Frontal cortex (tissue), 3 donors: ENCODE measurements at regions not wholly inside any gene's neighbourhood (a gene's known extent, or its start where the extent isn't known, plus 50 kb on each side); places are given as distances from the start of the nearest gene placed in this dataset.

ENCODE experiments used
- DNase-seq, 2 donors: peaks; one replicate each; pipeline ENCODE4 v3.0.0; 2012; ENCODE audit warnings: low spot score in 2 of 2
- FAIRE-seq: peaks from 2 replicates; lab custom pipeline; 2012; peaks lifted over from hg19 to GRCh38; lab: Jason Lieb, UNC
- donor health status: control.
- donor health status: control.
- donor health status: control.

DNA sequence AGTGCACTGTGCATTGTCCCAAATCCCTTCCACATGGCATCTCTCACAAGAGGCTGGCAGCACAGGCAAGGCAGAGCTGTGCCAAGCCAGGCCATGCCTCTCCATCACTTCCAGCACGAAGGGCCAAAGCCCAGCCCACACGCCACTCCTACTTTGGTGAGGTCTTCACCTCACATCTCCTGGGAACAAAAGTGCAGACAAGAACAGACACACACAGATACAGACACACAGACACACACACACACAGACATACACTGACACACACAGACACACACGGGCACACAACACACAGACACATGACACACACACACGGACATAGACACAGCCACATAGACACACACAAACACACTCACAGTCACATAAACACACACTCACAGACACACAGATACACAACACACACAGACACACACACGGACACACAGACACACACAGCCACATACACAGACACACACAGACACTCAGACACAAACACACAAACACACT is 233.3 kb downstream of the UACA start:
- DNase-seq (no peak), FAIRE-seq (no peak)

DNA sequence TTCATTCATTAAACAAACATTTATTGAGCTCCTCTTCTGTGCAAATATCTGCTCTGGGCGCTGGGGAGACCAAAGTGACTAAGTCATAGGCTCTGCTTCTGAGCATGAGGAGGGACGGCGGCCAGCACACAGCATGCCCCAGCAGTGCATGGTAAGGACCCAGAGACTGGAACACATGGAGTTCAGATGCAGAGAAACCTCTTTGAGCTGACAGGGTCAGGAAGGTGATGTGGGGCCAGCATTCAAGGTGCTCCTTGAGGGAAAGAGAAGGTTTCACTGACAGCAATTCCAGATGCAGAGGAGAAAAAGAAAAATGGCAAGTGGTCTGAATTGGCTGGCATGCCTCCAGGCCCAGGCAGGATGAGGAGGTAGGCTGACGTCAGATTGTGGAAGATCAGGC is 234.5 kb downstream of the UACA start:
- DNase-seq (no peak), FAIRE-seq (no peak)

DNA sequence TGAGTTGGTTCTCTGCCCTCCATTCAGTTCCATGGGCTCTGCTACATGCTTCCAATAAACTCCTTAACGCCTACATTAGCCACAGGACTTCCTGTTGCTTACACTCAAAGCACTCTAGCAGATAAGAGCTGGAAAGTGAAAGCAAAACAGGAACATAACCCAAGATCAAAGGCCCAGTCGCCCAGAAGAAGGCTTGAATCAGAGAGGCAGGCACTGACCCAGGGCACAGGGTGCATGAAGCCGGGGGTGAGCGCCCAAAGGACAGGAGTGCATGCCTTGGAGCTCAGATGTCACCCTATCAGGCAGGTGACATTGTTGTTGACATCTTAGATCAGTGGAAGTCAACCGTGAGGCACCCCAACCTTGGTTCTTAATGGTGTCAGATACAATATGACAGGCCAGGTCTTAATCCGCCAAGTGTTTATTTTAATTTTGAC is 235.1 kb downstream of the UACA start:
- DNase-seq (no peak), FAIRE-seq (no peak)

DNA sequence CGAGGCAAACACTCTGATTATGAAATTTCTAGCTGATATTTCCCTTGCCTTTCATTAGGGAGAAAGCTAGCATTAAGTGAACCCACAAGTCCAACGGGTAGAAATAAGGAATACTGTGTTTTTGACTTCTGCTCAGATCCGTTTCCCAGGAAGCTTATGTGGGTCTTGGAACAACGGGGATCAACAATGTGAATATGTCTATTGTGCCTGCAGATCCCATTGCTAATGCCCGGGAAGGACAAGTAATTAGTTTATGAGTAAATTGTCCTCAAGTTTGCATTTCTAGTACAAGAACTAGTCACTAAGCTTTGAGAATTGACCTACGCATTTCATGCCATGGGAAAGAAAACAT is 236.4 kb downstream of the UACA start:
- FAIRE-seq (no peak), DNase-seq (no peak)

DNA sequence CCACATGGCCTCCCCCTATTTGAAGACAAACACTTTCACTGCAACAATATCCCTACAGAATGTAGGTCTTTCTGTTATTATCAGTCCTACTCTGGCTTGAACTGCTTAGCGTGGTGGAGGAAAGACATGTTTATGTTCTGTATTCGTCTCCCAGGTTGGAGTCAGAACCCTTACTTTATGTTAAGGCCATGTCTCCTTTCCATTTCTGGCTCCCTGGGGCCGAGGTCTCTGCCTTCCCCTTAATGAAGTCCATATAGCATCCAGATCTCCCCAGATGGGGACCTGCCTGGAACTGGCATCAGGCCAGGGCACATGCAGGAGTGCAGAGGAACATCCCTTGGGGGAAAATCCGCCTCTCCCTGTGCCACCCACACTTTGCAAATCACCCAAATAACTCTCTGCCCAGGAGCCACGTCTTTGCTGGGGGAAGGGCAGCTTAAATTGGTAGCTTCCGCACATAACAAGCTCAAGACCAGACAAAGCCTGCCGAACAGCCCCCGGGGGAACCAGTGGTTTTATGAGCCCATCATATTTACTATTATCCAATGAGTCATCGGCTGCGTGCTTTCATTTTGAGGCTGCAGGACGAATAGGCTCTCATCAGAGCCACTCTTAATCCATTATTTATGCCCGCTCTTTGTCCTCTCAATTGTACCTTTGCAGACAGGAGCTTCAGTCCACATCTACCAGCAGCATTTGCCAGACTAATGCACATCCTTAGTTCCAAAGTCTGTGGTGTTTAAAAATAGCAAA is 237.0 kb downstream of the UACA start:
- no peak for DNase-seq
- no peak for FAIRE-seq

DNA sequence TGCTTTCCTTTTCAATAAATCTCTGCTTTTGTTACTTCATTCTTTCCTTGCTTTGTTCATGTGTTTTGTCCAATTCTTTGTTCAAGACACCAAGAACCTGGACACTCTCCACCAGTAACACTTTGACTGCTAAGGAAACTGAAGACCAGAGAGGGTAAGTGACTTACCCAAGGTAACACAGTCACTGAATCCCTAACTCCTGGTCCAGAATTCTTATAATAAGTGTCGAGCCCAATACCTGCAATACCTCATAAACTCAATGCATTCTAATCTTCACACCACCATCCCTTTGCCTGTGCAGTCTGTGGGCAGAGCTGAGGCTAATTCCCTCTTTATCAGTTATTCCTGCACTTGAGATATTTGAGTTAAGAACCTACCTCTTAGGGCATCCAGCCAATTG is 237.8 kb downstream of the UACA start:
- no peak for FAIRE-seq
- no peak for DNase-seq

DNA sequence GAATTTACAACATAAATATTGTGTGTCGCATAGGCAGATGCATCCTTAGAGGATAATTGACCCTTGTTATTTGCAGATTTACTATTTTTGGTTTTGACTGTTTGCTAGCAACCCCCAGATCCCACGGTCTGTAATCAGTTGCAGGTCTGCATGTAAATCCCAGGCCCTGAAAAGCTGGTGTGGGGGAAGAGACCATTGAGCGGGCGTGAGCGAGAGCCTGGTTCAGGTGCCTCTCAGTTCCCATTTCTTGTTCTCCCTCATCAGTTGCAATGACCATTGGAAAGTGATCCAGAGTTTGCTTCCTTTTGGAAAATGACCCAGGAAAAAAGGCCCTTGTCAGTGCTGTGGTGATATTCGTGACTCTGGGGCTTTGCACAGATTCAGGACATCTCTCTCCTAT is 238.9 kb downstream of the UACA start:
- FAIRE-seq: no peak

DNA sequence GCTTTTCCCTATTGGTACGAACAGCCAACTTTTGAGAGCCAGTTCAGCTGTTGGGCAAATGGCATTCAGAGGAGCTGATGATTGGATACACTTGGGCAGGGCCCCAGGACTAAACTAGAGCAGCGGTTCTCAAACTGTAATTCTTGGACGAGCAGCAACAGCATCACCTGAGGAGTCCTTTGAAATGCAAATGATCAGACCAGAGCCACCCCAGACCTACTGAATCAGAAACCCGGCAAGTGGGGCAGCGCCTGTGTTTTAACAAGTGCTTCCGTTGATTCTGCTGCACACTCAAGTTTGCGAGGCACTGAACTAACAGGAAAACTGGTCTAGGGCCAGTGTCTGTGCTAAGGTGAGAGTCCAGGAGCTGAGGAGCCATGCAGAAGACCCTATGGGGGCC is 239.7 kb downstream of the UACA start:
- DNase-seq: no peak
- no peak for FAIRE-seq

More for the DNA sequence above, 238.9 kb downstream of the UACA start:
- DNase-seq: no peak

DNA sequence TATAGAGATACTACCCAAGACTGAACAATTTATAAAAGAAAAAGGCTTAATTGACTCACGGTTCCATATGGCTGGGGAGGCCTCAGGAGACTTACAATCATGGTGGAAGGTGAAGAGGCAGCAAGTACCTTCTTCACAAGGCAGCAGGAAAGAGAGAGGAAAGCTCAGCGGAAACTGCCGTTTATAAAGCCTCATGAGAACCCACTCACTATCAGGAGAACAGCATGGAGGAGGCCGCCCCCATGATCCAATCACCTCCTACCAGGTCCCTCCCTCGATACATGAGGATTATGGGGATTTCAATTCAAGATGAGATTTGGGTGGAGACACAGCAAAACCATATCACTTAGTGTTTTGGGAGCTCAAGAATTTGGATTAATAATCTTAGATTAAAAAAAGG is 240.2 kb downstream of the UACA start:
- FAIRE-seq (no peak), DNase-seq (no peak)

DNA sequence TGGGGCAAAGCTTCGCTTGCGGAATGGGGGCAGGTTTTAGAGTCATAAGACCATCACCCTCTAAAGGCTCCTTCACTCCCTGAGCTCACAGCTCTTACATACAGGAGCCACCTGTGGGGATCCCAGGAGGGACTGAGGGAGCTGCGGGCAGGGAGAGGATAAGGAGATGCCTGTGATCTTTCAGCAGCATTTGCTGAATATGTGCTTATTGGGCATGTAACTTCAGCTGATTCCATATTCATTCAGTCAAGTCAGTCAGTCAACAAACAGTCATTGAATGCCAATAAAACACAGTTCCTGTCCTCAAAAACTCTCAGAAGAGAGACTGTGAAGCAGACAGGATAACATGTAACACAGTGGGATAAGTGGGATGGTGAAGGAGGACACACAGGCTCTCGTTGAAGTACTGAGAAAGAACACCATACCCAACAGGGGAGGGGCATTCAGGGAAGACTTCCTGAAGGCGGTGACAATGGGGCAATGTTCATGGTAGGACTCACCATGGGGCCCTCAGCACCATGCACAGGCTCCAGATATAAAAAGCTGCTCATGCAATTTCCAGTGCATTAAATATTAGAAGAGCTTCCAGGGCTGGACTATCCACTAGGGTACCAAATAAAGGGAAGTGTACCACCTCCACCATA is 240.9 kb downstream of the UACA start:
- DNase-seq (no peak), FAIRE-seq (no peak)

DNA sequence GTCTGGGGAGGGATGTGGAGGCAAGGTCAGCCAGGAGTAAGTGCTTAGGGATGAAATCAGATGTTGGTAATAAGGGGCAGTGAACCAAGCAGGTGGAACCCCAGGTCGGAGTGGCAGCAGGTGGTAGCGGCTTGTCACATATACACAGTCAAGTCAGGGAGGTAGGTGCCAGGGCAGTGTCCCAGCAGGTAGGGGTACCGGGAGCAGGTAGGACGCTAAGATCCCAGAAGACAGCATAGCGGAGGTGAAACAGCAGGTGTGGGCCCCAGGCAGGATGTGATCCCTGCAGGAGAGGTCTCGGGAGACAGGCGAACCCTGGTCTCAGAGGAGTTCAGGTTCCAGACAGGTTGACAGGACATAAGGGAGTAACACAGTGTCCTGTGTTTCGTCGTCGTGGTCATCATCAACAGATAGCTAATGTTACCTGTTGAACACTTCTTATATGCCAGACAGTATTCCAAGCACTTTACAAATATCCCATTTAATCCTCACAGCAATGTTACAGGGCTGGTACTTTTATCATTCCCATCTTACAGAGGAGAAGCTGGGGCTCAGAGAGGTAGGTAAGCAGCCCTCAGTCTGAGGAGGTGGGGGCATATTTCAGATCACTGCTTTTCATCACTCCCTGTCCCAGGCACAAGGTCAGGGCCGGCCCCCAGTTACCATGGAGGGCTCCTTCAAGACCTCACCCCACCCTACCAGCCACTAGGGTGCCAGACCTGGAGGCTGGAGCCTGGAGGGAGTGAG is 241.6 kb downstream of the UACA start:
- DNase-seq: no peak
- FAIRE-seq: no peak

DNA sequence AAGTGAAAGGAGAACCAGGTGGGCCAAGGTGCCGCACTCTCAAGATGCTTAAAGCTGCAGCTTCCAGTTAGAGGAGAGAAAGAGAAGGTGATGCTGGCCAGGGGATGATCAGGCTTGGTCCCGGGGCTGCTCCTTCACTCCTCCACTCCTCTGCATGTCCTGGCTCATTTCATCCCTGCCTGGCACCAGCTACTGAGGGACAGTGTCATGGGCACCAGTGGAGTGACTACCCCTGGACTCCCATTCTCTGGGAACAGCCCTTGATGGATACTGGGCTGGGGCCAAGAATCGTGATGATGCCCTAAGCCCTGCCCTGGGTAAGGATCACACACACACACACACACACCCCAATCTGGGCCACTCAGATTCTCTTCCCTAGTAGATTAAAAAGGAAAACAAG is 243.7 kb downstream of the UACA start:
- FAIRE-seq: no peak
- no peak for DNase-seq

DNA sequence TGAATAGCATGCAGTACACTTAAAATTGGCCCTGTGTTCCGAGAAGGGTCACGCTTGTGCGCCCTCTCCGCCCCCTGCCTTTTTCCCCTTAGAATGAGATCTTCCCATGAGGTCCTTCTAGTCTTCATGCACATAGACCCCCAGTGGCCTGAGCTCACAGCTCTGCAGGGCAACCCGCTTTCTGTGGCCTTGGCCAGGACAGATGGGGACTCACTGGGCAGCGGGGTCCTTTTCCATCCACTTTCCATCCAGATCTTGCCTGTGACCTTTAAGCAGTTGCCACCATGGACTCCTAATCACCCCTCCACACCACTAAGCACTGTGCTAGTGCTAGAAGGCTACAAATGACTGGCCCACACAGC is 244.4 kb downstream of the UACA start:
- FAIRE-seq: no peak
- no peak for DNase-seq

DNA sequence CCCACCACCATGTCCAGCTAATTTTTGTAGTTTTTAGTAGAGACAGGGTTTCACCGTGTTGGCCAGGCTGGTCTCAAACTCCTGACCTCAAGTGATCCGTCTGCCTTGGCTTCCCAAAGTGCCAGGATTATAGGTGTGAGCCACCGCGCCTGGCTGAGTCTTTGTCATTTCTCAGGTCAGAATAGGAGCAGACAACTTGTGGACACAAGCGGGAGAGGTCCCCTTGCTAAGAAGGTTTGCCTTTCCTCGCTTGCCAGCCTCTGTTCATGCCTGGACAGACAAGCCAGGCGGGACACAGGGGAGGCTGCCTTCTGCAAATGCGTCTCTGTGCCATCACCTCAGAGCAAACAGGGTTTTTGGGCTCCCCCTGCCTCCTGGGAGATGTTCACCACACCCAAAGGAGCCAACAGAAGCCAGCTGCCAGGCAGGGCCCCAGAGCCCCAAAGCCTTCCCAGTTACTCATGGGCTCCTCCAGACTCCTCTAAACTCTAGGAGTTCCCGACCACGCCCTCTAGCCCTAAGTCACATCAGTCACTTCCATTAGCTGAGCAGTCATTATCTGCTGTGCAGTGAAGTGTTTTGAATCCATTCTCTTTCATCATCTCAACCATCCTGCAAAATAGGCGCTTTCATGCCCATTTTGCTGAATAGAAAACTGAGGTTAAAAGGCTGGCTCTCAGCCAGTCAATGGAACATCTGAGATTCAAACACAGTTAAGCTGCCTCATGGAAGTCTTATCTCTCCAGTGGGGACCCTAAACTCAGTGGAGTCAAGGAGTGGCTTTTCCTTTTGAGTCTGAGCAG is 245.0 kb downstream of the UACA start:
- no peak for FAIRE-seq
- no peak for DNase-seq

DNA sequence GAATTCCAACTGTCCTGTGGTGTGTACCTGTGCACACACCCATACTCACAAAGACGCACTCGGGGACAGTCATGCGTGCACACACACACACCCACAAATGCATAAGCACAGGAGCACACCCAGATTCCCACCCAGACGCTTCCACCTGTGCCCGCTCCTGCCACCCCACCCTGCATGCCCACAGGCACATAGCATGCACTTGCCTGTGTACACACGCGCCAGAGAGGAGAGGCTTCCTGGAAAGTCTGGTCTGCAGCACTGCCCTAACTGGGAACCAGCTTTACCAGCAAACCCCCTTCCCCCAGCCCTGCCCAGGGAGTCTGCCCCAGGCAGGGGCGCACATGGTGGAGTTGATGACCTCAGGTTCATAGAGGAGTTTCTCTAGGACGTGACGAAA is 246.2 kb downstream of the UACA start:
- FAIRE-seq: no peak
- DNase-seq: no peak

DNA sequence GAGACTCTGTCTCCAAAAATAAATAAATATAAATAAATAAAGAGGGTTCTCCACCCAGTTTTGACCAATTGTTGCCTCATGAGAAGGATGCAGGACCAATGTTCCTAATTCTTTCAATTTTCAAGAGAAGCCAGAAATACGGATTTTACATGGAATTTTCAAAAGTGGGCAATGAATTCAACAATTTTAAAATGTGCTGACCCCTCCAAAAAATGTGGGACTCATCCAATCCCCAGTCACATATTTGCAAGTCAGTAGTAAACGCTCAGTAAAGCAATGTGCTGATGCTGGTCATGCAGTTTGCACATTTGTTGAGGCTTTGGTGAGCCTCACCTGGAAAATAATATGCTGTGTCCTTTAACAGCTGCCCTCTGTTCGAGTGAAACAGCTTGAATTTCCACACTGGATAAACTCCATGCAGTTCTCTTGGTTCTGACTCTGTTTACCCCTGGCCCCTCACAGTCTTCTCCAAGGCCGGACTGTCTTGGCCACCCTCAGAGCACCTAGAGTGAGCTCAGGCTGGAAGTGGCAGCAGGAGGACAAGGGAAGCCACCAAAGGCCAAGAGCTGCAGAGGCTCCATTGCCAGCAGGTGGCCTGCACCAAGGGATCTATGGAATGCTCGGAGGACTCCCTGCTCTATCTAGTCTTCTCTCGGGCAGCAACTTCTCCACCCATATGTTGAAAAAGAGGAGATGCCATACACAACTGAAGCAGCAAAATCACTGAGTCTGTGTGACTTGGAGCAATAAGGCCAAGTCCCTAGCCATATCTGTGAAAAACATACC is 246.8 kb downstream of the UACA start:
- FAIRE-seq (no peak), DNase-seq (no peak)

DNA sequence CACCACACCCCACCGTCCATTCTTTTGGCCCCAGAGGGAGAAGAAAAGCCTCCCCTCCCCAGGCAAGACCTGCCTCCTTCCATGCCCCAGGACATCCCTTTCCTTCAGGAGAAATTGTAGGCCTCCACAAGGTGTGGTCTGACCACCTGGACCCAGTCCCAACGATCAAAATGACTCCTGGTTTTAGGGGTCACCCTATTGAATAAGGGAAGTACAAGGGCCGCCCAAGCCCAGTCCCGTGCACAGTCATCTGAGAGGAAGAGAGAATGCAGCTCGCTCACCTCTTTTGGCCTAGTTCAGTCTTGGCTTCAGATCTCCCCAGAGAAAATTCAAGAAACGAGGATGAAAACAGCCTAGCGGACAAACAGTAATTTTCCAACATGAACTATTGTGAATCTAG is 249.1 kb downstream of the UACA start:
- FAIRE-seq (no peak), DNase-seq (no peak)

DNA sequence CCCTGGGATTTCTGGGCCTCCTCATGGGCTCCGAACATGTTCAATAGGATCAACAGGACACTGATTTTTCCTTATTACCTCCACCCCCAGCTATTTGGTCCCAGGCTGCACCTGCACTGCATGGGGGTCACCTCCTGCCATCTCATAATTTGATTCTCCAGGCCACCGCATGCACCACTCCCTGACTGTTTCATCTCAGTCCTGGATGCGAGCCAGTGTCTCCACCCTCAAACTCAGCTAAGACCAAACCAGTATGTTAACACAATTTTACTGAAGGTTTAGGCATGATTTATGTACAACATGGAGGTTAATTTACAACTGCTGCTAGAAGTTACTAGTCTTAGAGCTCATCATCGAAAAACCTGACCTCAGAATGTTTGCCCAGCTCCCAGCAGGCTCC is 249.5 kb downstream of the UACA start:
- FAIRE-seq: no peak
- no peak for DNase-seq

DNA sequence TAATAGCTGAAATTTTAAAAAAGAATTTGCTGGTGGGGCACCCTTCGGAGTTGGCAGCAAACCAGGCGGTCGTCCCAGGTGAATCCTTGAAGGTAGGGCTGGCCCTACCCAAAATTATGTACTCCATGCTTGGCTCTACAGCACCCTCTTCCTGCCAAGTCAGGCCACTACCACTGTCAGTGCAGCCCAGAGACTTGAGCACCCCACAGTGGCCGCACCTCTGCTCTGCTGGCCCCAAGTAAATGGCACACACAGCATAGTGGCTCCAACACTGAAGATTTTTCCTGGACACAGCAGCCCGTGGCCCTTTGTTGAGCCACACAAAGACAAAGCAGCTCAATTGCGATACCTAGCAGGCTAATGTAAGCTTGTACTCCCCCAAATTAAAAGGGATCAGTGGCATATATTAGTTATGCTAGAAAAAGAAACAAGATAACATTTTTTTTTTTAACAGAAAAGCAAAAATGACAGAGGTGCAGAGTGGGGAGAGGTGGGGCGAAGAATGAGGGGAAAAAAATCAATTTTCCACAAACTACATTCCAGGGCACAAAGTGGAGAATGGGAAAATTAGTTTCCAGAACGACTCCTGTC is 250.5 kb downstream of the UACA start:
- FAIRE-seq: no peak
- no peak for DNase-seq
